ENCODE measurements at regions not wholly inside any gene's neighbourhood (a gene's known extent, or its start where the extent isn't known, plus 50 kb on each side); places are given as distances from the start of the nearest gene placed in this dataset.

DNA sequence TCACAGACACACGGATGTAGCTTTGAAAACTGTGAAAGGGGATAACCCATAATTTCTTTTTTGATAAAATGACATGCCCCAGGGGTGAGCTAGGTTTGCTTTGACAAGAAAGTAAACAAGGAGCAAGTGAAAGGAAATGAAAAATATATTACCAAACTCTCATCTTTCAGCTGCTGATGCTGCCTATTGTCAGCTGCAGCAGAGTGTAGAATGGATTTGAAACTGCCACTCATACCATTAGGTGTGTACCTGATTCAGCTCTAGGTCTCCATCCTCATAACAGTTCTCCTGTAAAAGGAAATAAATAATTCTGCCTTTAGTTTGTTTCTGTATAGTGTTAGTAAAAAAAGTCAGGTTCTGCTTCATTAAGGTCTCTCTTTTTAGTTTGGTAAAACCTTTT, 415.1 kb upstream of the MARCKS start:
- no peak for TF ChIP-seq POLR2A (IDR thresholded peaks at IDR 0.05; ENCODE audit: low read depth, low read length)
- FAIRE-seq, result no peak
- DNase-seq (ENCODE audit: insufficient read length, low spot score), result no peak

DNA sequence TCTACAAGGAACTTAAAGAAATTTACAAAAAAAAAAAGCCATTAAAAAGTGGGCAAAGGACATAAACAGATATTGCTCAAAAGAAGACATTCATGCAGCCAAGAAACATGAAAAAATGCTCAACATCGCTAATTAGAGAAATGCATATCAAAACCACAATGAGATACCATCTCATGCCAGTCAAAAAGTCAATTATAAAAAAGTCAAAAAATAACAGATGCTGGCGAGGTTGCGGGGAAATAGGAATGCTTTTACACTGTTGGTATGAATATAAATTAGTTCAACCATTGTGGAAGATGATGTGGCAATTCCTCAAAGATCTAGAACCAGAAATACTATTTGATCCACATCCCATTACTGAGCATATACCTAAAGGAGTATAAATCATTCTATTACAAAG, 411.9 kb upstream of the MARCKS start:
- DNase-seq (ENCODE audit: insufficient read length, low spot score), result no peak
- no peak for FAIRE-seq
- TF ChIP-seq POLR2A (IDR thresholded peaks at IDR 0.05; ENCODE audit: low read depth, low read length), result no peak

DNA sequence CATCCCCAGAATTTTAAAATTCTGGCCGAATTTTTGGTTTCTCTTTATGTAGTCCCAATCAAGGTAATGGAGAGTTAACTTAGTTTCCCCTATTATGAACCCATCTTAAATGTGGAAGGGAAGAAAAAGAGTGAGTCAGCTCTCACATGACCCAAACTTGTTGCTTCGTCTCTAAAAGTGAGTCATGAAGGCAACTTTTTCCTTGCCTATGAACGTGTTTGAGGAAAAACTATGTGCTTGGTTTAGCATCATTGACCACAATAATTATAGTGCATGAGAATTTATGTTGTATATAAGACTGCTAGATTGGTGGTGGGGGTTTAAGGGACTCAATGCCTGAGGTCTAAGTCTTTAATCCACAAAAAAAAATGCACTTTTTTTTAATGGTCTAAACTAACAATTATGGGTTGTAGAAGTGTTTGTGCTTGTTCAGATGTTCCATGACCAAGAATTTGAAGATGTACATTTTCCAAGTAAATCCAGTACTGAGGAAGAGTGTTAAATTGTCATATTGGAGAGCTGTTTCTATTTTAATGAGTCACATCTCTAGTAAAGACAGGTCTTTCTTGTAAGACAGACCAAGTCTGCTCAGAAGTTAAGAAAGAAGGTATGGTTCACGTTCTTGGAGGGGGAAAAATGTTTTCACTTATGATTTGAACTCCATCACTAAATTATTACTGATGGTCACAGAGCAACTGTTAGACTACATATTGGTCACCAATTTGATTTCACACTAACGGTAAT, 409.9 kb upstream of the MARCKS start:
- DNase-seq (ENCODE audit: insufficient read length, low spot score) (no peak), FAIRE-seq (peak; percentile 78)
- TF ChIP-seq POLR2A (IDR thresholded peaks at IDR 0.05; ENCODE audit: low read depth, low read length), result no peak

DNA sequence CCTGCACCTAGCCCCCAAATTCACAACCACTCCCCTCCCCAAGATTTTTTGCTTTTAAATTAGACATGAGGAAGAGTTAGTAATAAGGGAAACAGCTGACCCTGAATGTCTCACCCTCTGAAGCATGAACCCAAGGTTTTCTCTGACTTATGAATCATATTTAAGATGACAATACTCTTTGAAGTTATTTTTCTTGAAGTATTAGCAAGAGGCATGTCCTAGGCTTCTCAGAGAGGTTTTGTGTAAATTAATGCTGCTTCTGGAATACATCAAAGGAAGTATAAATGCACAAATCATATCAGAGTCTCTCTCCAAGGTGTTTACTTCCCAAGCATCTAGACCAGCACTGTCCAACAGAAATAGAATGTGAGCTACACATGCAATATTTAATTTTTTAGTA, 408.1 kb upstream of the MARCKS start:
- no peak for DNase-seq (ENCODE audit: insufficient read length, low spot score)
- no peak for TF ChIP-seq POLR2A (IDR thresholded peaks at IDR 0.05; ENCODE audit: low read depth, low read length)
- no peak for FAIRE-seq

DNA sequence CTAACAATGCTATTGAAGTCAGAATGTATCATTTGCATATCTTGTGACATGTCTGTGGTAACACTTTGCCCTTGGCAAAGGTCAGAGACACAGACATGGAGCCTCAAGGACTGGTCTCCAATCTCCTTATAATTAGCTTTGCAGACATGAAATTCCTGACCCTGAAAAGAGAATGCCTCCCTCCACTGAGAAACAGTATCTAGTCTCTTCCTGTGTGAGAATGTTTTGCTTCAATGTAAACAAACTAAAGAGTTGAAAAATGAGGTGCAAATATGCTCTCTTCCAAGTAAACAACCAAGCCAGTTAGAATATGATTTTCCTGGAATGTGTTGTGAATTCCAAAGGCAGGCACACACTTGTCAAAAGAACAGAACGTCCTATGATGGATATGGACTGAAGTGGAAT, 407.1 kb upstream of the MARCKS start:
- DNase-seq (ENCODE audit: insufficient read length, low spot score) (no peak), FAIRE-seq (no peak)
- TF ChIP-seq POLR2A (IDR thresholded peaks at IDR 0.05; ENCODE audit: low read depth, low read length), result no peak

DNA sequence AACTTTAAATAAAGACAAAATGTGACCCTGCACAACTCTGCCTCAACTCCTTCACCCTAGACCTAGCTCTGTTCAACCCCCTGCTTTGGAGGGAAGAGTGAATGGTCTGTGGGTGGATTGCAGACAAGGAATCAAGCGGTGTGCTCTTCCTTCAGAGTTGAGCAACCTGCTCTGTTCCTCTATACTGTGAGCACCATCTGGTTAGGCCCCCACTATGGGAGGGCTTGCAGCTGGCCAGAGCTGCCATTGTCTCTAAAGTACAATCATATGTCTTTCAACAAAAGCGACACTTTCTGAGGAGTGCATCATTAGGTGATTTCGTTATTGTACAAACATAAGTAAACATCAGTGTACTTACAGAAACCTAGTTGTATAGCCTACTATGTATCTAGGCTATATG, 406.1 kb upstream of the MARCKS start:
- FAIRE-seq, result no peak
- DNase-seq (ENCODE audit: insufficient read length, low spot score), result no peak
- TF ChIP-seq POLR2A (IDR thresholded peaks at IDR 0.05; ENCODE audit: low read depth, low read length), result no peak

DNA sequence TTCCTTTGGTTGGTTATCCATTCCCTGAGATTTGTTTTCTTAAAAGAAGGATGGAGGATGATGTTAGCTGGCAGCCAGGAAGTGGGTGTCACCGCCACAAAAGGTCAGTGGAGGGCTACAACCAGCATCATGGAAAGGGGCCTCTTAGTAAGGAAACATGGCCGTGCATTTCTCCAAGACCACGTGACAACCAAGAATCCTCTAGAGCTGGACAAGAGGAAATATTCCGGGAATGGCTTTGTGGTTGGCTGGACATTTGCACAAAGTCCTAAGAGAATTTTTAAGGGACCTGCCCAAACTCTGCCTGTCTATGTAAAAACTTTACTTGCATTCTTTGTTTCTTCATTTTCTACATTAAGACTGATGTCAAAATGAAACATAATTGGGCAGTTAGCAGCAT, 399.9 kb upstream of the MARCKS start:
- no peak for TF ChIP-seq POLR2A (IDR thresholded peaks at IDR 0.05; ENCODE audit: low read depth, low read length)
- FAIRE-seq (no peak), DNase-seq (ENCODE audit: insufficient read length, low spot score) (no peak)

DNA sequence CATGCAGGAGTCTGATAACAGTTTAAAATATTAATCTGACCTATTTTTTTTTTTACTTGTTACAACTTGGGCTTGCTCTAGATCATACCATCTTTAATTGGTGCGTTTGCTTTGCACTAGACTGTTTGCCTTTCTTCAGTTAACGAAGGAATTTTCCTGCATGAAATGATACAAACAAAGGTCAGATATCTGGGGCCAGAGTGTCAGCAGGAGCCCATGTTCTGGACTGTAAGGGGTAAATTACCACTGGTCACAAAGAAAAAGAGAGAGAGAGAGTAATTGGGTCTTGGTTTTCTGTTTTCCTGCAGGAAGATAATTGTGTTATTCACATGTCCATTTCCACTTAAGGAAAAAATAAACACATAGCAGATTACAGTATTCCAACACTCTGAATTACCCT, 399.4 kb upstream of the MARCKS start:
- DNase-seq (ENCODE audit: insufficient read length, low spot score) (no peak), FAIRE-seq (no peak)
- no peak for TF ChIP-seq POLR2A (IDR thresholded peaks at IDR 0.05; ENCODE audit: low read depth, low read length)

DNA sequence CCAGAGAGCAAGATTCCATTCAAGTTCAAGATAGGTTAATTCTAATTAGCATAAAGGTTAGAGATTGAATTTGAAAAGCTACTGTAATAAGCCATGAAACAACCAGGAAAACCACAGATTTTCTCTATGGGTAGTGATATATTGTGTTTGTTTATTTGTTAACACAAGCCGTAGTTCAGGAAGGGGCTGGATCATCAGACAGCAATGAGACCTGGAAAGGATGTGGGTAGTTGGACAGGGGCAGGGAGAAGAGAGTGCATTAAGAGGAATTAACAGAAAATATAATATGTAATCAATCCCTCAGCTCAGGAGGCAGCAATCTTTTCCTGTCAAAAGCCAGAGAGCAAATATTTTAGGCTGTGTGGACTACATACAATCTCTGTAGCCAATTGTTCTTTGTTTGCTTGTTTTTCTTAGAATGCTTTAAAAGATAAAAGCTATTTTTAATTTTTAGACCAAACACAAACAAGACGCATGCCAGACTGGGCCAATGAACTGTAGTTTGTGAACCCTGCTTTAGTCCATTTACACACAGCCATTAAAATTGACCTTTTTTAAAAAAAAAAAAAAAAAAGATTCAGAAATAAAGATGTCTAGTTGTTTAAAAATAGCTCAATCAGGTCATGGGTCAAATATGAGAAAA, 398.7 kb upstream of the MARCKS start:
- TF ChIP-seq POLR2A (IDR thresholded peaks at IDR 0.05; ENCODE audit: low read depth, low read length), result no peak
- FAIRE-seq (no peak), DNase-seq (ENCODE audit: insufficient read length, low spot score) (no peak)

DNA sequence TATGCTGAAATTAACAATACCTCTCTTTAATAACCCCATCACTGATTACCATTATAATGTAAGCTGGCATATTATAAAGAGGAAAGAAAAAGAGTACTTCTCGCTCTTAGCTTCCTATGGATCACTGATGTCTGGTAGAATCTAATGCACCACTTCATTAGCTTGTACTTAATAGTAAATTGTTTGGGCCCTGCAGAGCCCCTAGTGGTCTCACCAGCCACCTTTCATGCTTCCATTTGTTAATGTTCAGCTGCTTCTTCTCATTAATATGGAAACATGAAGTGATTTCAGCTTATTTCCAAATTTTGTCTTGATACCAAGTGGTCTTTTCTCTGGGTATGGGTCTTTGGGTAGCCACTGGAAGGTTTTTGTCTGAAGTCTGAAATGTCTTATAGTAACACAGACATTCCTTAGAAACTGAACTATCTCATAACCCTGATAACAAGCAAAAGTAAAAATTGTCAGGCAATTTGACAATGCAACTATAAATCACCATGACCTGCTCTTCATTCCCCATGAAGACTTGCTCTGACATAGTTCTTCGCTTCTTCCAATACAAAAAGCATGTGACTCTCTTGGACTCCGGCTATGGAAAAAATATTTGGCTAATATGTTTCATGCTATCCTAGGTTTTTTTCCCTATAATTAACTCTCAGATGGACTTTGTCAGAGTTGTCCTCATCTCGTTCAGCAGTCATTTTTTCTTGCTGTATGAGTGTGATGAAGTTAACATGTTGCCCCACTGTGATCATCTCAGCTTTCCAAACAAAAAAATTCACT, 395.8 kb upstream of the MARCKS start:
- TF ChIP-seq POLR2A (IDR thresholded peaks at IDR 0.05; ENCODE audit: low read depth, low read length), result no peak
- DNase-seq (ENCODE audit: insufficient read length, low spot score) (no peak), FAIRE-seq (no peak)

DNA sequence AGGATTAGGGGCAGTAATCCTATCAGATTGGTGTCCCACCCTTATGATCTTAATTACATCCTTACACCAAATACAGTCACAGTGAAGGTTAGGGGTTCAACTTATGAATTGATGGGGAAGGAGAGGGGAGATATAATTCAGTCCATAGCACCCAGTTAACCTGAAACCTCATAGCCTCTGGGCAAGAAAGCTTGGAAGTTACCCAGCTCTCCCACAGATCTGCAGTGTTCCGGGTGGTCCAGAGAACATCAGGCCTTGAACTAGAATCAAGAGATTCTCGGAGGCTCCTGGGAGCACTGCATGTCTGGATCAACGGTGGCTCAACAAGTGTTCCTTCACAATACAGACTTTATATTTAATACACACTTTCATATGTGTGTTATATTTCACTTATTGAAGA, 392.6 kb upstream of the MARCKS start:
- peak; percentile 6 for FAIRE-seq
- no peak for DNase-seq (ENCODE audit: insufficient read length, low spot score)
- TF ChIP-seq POLR2A (IDR thresholded peaks at IDR 0.05; ENCODE audit: low read depth, low read length), result no peak

DNA sequence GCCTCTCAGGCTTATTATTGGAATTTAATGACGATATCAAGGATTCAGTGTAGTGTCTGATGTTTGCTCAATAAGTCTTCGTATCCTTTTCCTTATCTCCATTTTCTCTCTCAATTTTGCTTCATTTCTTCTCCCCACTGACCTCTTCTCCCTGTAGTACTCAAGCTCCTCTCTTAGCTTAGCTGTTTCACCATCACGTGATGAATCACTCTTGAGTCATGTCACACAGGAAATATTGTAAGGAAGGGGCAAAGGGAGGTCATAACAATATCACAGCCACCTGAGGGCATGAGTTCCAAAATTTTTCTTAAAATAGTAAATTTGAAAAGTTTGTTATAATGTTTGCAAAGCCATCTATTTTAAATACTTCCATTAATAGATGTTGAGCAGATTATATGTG, 392.2 kb upstream of the MARCKS start:
- DNase-seq (ENCODE audit: insufficient read length, low spot score) (no peak), FAIRE-seq (peak; percentile 41)
- no peak for TF ChIP-seq POLR2A (IDR thresholded peaks at IDR 0.05; ENCODE audit: low read depth, low read length)

DNA sequence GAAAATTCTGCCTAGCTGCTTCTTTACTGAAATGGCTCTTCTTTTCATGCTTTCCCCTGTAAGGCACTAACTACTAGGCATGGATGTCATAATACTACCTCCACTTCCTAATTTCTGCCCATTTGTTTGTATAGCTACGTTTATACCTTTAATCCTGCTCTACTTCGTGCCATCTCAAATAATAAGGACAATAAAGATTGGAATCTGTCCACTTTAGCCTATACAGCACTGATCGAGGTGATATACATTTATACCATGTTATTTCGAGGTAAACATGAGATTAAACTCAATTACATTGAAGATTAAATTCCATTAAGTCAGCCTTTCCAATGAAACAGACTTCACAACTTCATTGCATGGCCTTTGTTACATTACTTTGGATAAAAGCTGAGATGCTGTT, 390.6 kb upstream of the MARCKS start:
- FAIRE-seq (no peak), DNase-seq (ENCODE audit: insufficient read length, low spot score) (no peak)
- TF ChIP-seq POLR2A (IDR thresholded peaks at IDR 0.05; ENCODE audit: low read depth, low read length), result no peak

DNA sequence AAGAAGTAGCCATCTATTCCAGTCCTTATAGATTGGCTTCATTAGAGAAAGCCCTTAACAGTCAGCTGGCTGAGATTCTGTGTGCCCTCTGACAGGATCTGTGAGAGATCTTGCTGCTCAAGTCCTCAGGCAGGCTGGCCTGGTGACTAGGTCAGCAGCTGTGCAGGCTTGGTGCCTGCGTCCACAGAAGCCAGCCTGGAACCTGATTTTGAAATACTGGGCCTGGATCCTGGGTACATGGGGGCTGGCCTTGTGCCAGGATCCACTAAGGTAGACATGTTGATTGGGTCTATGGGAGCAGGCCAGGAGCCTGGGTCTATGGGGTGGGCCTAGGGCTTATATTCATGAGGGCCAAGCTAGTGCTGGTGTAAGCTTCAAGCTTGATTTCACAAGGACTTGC, 381.8 kb upstream of the MARCKS start:
- no peak for FAIRE-seq
- DNase-seq (ENCODE audit: insufficient read length, low spot score), result no peak
- TF ChIP-seq POLR2A (IDR thresholded peaks at IDR 0.05; ENCODE audit: low read depth, low read length), result no peak
